Cardiac muscle cell (in vitro differentiated cells and primary cell): ENCODE measurements at regions not wholly inside any gene's neighbourhood (a gene's known extent, or its start where the extent isn't known, plus 50 kb on each side); places are given as distances from the start of the nearest gene placed in this dataset.

Experiments
- DNase-seq, 2 donors: peaks; one replicate each; pipeline versions ENCODE4 v3.0.0 to v3.0.0-alpha.2; 2010 to 2017; ENCODE audit warnings: low read depth in 1 of 2, low spot score in 1 of 2
- H3K27ac ChIP-seq: fragments of 200-600 bp; sonication (generic); 2 replicates; pipeline ENCODE4 v1.5.1; 2016
- H3K27me3 ChIP-seq: fragments of 200-600 bp; sonication (generic); 2 replicates; pipeline ENCODE4 v1.6.0; 2016; ENCODE audit warnings: control low read depth
- H3K36me3 ChIP-seq: fragments of 200-600 bp; sonication (generic); 2 replicates; pipeline ENCODE4 v1.5.1; 2016; ENCODE audit warnings: control low read depth
- H3K4me1 ChIP-seq: fragments of 200-600 bp; sonication (generic); 2 replicates; pipeline ENCODE4 v1.8.1; 2017; ENCODE audit warnings: low read depth, mild to moderate bottlenecking, mixed run types
- H3K4me3 ChIP-seq: fragments of 200-600 bp; sonication (generic); 2 replicates; pipeline ENCODE4 v1.5.1; 2016; ENCODE audit warnings: mild to moderate bottlenecking
- H3K9me3 ChIP-seq: fragments of 200-600 bp; sonication (generic); 2 replicates; pipeline ENCODE4 v1.5.1; 2017; ENCODE audit warnings: low read depth, mild to moderate bottlenecking, control low read depth
- TF ChIP-seq, protein P1 (sequence below): IDR thresholded peaks from 2 replicates; pipeline ENCODE4 v1.5.1; 2012; ENCODE audit warnings: low read depth, mild to moderate bottlenecking, low read length

DNA sequence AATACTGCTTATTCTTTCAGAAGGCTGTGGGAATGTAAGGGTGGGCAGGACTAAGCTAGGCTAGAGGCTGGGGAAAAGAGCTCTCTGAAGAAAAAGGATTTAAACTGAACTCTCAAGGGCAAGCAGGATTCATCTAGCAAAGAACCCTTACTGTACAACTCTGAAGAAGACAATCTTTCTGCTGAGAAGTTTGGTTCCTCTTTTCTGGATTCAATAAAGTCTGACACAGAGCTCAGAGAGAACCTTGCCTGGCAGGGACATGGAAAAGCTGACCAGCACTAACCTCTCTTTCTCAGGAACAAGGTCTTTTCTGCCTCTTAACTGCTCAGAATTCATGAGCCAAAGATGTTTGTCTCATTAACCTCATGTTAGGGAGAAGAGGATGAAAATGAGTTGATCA lies 388.4 kb upstream of the DDI1 start:
- Histone ChIP-seq H3K27me3 (no peaks in the 10 kb centered on the region), H3K4me1 (no peaks in the 10 kb centered on the region)
- TF ChIP-seq, protein P1, sequence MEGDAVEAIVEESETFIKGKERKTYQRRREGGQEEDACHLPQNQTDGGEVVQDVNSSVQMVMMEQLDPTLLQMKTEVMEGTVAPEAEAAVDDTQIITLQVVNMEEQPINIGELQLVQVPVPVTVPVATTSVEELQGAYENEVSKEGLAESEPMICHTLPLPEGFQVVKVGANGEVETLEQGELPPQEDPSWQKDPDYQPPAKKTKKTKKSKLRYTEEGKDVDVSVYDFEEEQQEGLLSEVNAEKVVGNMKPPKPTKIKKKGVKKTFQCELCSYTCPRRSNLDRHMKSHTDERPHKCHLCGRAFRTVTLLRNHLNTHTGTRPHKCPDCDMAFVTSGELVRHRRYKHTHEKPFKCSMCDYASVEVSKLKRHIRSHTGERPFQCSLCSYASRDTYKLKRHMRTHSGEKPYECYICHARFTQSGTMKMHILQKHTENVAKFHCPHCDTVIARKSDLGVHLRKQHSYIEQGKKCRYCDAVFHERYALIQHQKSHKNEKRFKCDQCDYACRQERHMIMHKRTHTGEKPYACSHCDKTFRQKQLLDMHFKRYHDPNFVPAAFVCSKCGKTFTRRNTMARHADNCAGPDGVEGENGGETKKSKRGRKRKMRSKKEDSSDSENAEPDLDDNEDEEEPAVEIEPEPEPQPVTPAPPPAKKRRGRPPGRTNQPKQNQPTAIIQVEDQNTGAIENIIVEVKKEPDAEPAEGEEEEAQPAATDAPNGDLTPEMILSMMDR: no peak

GRCh38 chr11:103648670-103649400 lies 387.6 kb upstream of the DDI1 start:
- no peaks in the 10 kb centered on the region for H3K4me1 ChIP-seq
- no peaks in the 10 kb centered on the region for H3K36me3 ChIP-seq
- H3K9me3 ChIP-seq: no peaks in the 10 kb centered on the region
- H3K27ac ChIP-seq: no peak overlapping the region
- DNase-seq: peak in 1 of 2 donors; percentile 73
- no peaks in the 10 kb centered on the region for H3K27me3 ChIP-seq
- TF ChIP-seq, protein P1: no peak
- no peak overlapping the region for H3K4me3 ChIP-seq

More for the DNA sequence above, 388.4 kb upstream of the DDI1 start:
- Histone ChIP-seq H3K9me3 (no peaks in the 10 kb centered on the region), H3K27ac (no peak overlapping the region), H3K36me3 (no peaks in the 10 kb centered on the region), H3K4me3 (no peak overlapping the region)
- no peak for DNase-seq

DNA sequence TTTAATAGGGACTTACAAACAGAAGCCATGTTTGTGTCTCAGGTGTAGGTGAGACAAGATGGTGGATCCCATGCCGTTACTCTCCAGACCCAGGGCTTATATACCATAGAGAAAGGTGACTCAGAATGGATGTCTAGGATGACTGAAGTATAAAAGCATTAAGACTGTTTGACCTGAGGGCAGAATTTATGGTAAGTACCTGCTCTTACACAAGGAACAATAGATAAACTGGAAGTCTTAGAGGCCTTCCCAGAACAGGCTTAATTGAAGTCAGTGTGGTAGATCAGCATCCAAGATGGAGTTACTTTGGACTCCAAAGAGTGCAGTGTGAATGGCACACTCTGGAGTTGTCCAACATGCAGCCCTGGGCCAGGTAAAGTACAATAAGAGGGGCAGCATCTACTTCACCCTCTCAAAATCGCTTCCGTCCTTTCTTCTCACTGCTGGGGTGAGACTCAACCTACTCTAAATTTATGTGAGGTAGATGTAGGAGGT lies 387.0 kb upstream of the DDI1 start:
- no peak for DNase-seq
- TF ChIP-seq, protein P1: no peak
- H3K27ac ChIP-seq: no peak overlapping the region
- no peaks in the 10 kb centered on the region for H3K27me3 ChIP-seq
- H3K36me3 ChIP-seq: no peaks in the 10 kb centered on the region
- no peaks in the 10 kb centered on the region for H3K9me3 ChIP-seq
- no peaks in the 10 kb centered on the region for H3K4me1 ChIP-seq
- H3K4me3 ChIP-seq: no peak overlapping the region

GRCh38 chr11:103650330-103650729 lies 386.1 kb upstream of the DDI1 start:
- Histone ChIP-seq H3K27ac (no peak overlapping the region), H3K4me3 (no peak overlapping the region), H3K36me3 (no peaks in the 10 kb centered on the region), H3K4me1 (no peaks in the 10 kb centered on the region), H3K9me3 (no peaks in the 10 kb centered on the region), H3K27me3 (no peaks in the 10 kb centered on the region)
- TF ChIP-seq, protein P1: no peak
- DNase-seq: no peak

DNA sequence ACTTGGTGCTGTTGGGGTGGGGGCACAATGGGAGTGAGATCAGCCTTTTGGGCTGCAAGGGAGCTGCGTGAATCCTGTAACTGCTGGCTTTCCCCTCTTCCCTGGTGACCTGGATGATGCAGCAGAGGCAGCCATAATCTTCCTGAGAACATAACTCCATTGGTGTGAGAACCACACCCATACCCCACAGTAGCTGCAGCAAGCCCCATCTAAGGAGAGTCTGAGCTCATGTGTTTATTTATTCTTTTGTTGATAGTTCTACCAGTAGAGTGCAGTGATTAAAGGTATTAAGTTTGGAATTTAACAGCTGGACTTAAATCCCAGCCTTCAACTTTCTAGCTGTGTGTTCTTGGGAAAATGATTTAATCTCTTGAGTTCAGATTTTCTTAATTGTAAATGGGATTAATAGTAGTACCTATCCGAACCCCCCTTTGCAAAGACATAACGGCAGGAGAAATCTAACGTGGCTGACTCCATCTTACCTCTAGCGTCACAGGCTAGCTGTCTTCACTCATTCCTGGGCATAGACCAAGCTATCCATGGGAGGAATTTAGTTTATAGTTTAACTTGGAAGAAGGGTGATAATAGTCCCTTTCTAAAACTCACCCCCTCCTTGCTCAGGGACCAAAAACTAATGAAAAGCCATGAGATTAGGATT lies 385.0 kb upstream of the DDI1 start:
- Histone ChIP-seq H3K27ac (no peak overlapping the region), H3K36me3 (no peaks in the 10 kb centered on the region), H3K4me1 (no peaks in the 10 kb centered on the region), H3K9me3 (no peaks in the 10 kb centered on the region), H3K27me3 (no peaks in the 10 kb centered on the region), H3K4me3 (no peak overlapping the region)
- no peak for DNase-seq
- TF ChIP-seq, protein P1: no peak
